SK-N-SH (cell line): ENCODE measurements at regions not wholly inside any gene's neighbourhood (a gene's known extent, or its start where the extent isn't known, plus 50 kb on each side); places are given as distances from the start of the nearest gene placed in this dataset.

Experiments used
- RCOR1 ChIP-seq: fragments of 150-350 bp; IDR thresholded peaks from 2 replicates; pipeline ENCODE4 v1.6.1; 2017; ENCODE audit warnings: antibody characterized with exemption, low read length
- RFX5 ChIP-seq: IDR thresholded peaks from 2 replicates; pipeline ENCODE4 v1.6.1; 2012; ENCODE audit warnings: mild to moderate bottlenecking, improper control_type of control experiment, low read length
- TF ChIP-seq, protein P1 (sequence below): fragments of 200-600 bp; sonication (generic); IDR thresholded peaks from 2 replicates; pipeline ENCODE4 v1.6.1; 2017; ENCODE audit warnings: antibody characterized with exemption, mild to moderate bottlenecking, moderate library complexity
- TF ChIP-seq, protein P2 (sequence below): IDR thresholded peaks from 2 replicates; pipeline ENCODE4 v1.4.0; 2012; ENCODE audit warnings: low read depth

DNA sequence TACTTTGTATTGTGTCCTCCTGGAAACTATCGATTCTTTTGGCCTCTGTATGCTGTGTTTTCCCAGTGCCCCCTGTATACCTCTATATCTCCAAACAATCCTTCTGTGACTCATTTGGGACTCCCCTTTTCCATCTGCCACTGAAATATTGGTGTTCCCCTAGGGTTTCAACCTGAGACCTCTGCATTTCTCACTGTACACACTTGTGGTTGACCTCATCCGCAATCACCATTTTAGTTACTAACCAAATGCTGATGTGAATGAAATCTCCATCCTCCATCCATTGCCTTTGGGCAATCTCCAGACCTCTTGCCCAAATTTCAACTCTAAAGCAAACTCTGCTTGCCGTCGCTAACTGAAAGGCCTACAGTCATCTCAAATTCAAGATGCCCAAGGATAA, 190.6 kb upstream of the PLET1 start:
- TF ChIP-seq, protein P1, sequence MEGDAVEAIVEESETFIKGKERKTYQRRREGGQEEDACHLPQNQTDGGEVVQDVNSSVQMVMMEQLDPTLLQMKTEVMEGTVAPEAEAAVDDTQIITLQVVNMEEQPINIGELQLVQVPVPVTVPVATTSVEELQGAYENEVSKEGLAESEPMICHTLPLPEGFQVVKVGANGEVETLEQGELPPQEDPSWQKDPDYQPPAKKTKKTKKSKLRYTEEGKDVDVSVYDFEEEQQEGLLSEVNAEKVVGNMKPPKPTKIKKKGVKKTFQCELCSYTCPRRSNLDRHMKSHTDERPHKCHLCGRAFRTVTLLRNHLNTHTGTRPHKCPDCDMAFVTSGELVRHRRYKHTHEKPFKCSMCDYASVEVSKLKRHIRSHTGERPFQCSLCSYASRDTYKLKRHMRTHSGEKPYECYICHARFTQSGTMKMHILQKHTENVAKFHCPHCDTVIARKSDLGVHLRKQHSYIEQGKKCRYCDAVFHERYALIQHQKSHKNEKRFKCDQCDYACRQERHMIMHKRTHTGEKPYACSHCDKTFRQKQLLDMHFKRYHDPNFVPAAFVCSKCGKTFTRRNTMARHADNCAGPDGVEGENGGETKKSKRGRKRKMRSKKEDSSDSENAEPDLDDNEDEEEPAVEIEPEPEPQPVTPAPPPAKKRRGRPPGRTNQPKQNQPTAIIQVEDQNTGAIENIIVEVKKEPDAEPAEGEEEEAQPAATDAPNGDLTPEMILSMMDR = no peak
- TF ChIP-seq, protein P2, sequence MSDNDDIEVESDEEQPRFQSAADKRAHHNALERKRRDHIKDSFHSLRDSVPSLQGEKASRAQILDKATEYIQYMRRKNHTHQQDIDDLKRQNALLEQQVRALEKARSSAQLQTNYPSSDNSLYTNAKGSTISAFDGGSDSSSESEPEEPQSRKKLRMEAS = no peak
- TF ChIP-seq RCOR1 (no peak), RFX5 (no peak)
